Gastrocnemius medialis (tissue), 4 donors: ENCODE measurements at regions not wholly inside any gene's neighbourhood (a gene's known extent, or its start where the extent isn't known, plus 50 kb on each side); places are given as distances from the start of the nearest gene placed in this dataset.
"Not testable (repeated sequence)": the region's sequence is repeated elsewhere in the genome, so short reads cannot be mapped to it uniquely, and the experiment has no call there.

ENCODE experiments used
- CTCF ChIP-seq, 5 experiments: fragments of 450-650 bp in 3 of 5; fragments of 200-600 bp in 2 of 5; sonication (generic) in 2 of 5; IDR thresholded peaks in 4 of 5; conservative IDR thresholded peaks in 1 of 5; 1 replicate in 4 of 5; 2 replicates in 1 of 5; pipeline ENCODE4 v1.5.1; 2016 to 2019; ENCODE audit warnings: antibody characterized with exemption in 5 of 5, mild to moderate bottlenecking in 3 of 5, moderate library complexity in 3 of 5
- POLR2A ChIP-seq, 2 donors: fragments of 450-650 bp; IDR thresholded peaks; one replicate each; pipeline ENCODE4 v1.6.1; 2017; ENCODE audit warnings: antibody characterized with exemption in 2 of 2, mild to moderate bottlenecking in 2 of 2, moderate library complexity in 2 of 2

GRCh38 chr9:40868437-40868836, 260.0 kb downstream of the FOXD4L6 start:
- not testable (repeated sequence) for TF ChIP-seq POLR2A (IDR thresholded peaks at IDR 0.05); CTCF (IDR thresholded peaks at IDR 0.05 in 4 of 5, conservative IDR thresholded peaks at IDR 0.05 in 1 of 5)
